ENCODE measurements at regions not wholly inside any gene's neighbourhood (a gene's known extent, or its start where the extent isn't known, plus 50 kb on each side); places are given as distances from the start of the nearest gene placed in this dataset.

GRCh38 chr6:15023448-15023847 lies 222.4 kb upstream of the JARID2 start (continued):
- TF ChIP-seq ZNF462 (CRISPR knock-in tag; IDR thresholded peaks at IDR 0.05) (no peak), EZH2phosphoT487 (IDR thresholded peaks at IDR 0.05; ENCODE audit: unreplicated experiment) (no peak), ZNF331 (CRISPR knock-in tag; IDR thresholded peaks at IDR 0.05; ENCODE audit: low read depth) (no peak), REST (IDR thresholded peaks at IDR 0.05; ENCODE audit: unreplicated experiment) (no peak), ETS1 (IDR thresholded peaks at IDR 0.05) (no peak), JUNB (IDR thresholded peaks at IDR 0.05; ENCODE audit: unreplicated experiment) (no peak), STAT1 (IDR thresholded peaks at IDR 0.05; ENCODE audit: unreplicated experiment) (no peak), EZH2 (IDR thresholded peaks at IDR 0.05; ENCODE audit: low read depth, unreplicated experiment) (no peak)
